HEK293T (cell line): ENCODE measurements at regions not wholly inside any gene's neighbourhood (a gene's known extent, or its start where the extent isn't known, plus 50 kb on each side); places are given as distances from the start of the nearest gene placed in this dataset.

Experiments
- ARNT ChIP-seq: fragments of 450-650 bp; IDR thresholded peaks from 2 replicates; pipeline ENCODE4 v1.6.1; 2017; ENCODE audit warnings: mild to moderate bottlenecking
- BHLHE40 ChIP-seq: fragments of 450-650 bp; IDR thresholded peaks from 2 replicates; pipeline ENCODE4 v1.6.1; 2016; ENCODE audit warnings: mild to moderate bottlenecking, moderate library complexity, borderline replicate concordance
- FOXA1 ChIP-seq: fragments of 450-650 bp; IDR thresholded peaks from 2 replicates; pipeline ENCODE4 v1.6.1; 2016; ENCODE audit warnings: mild to moderate bottlenecking
- FOXK2 ChIP-seq: fragments of 450-650 bp; IDR thresholded peaks from 2 replicates; pipeline ENCODE4 v1.6.1; 2016; ENCODE audit warnings: mild to moderate bottlenecking
- FOXM1 ChIP-seq: fragments of 450-650 bp; IDR thresholded peaks from 2 replicates; pipeline ENCODE4 v1.6.1; 2017; ENCODE audit warnings: mild to moderate bottlenecking, borderline replicate concordance
- HDGF ChIP-seq: fragments of 450-650 bp; IDR thresholded peaks from 2 replicates; pipeline ENCODE4 v1.6.1; 2017; ENCODE audit warnings: antibody characterized with exemption, borderline replicate concordance
- LEF1 ChIP-seq: fragments of 450-650 bp; IDR thresholded peaks from 2 replicates; pipeline ENCODE4 v1.6.1; 2017; ENCODE audit warnings: mild to moderate bottlenecking, borderline replicate concordance
- NFRKB ChIP-seq: fragments of 450-650 bp; IDR thresholded peaks from 2 replicates; pipeline ENCODE4 v1.6.1; 2016; ENCODE audit warnings: mild to moderate bottlenecking, moderate library complexity
- SP1 ChIP-seq: fragments of 450-650 bp; IDR thresholded peaks from 2 replicates; pipeline ENCODE4 v1.6.1; 2017
- SUZ12 ChIP-seq: fragments of 450-650 bp; IDR thresholded peaks from 2 replicates; pipeline ENCODE4 v1.6.1; 2016; ENCODE audit warnings: mild to moderate bottlenecking
- TARDBP ChIP-seq: fragments of 450-650 bp; IDR thresholded peaks from 2 replicates; pipeline ENCODE4 v1.6.1; 2016
- ZNF384 ChIP-seq: fragments of 450-650 bp; IDR thresholded peaks from 2 replicates; pipeline ENCODE4 v1.6.1; 2016
- TF ChIP-seq, protein P1 (sequence below): fragments of 450-650 bp; IDR thresholded peaks from 2 replicates; pipeline ENCODE4 v1.6.1; 2016

DNA sequence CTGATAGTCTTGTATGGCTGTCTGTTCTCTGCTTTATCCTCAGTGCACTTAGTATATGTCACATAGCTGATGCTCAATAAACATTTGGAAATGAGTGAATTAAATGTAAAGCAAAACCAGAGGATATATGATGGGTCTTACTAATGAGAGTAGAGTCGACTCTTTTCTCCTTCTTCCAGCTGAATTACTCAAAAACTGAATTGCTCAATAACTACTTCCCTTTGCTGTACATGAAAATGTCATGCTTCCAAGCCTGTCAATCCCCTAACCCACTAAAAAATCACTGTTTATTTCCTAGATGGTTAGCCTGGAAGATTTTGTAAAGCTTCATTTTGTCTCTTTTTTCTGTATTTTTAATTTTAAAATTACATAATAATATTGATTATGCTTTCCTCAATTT lies 88.0 kb downstream of the OR13A1 start:
- TF ChIP-seq FOXM1: no peak
- TF ChIP-seq NFRKB: no peak
- no peak for TF ChIP-seq LEF1
- TF ChIP-seq TARDBP: no peak
- no peak for TF ChIP-seq BHLHE40
- no peak for TF ChIP-seq SUZ12
- no peak for TF ChIP-seq SP1
- TF ChIP-seq FOXK2: no peak
- TF ChIP-seq FOXA1: no peak
- no peak for TF ChIP-seq HDGF
- TF ChIP-seq, protein P1, sequence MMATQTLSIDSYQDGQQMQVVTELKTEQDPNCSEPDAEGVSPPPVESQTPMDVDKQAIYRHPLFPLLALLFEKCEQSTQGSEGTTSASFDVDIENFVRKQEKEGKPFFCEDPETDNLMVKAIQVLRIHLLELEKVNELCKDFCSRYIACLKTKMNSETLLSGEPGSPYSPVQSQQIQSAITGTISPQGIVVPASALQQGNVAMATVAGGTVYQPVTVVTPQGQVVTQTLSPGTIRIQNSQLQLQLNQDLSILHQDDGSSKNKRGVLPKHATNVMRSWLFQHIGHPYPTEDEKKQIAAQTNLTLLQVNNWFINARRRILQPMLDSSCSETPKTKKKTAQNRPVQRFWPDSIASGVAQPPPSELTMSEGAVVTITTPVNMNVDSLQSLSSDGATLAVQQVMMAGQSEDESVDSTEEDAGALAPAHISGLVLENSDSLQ: no peak
- no peak for TF ChIP-seq ZNF384
- no peak for TF ChIP-seq ARNT
